SH-SY5Y (cell line): ENCODE measurements at regions not wholly inside any gene's neighbourhood (a gene's known extent, or its start where the extent isn't known, plus 50 kb on each side); places are given as distances from the start of the nearest gene placed in this dataset.

Experiments
- GATA2 ChIP-seq: IDR thresholded peaks from 2 replicates; pipeline ENCODE4 v1.6.1; 2011; ENCODE audit warnings: mild to moderate bottlenecking, low read depth, low read length
- GATA3 ChIP-seq: IDR thresholded peaks from 2 replicates; pipeline ENCODE4 v1.6.1; 2011; ENCODE audit warnings: low read depth, mild to moderate bottlenecking, low read length, moderate library complexity

DNA sequence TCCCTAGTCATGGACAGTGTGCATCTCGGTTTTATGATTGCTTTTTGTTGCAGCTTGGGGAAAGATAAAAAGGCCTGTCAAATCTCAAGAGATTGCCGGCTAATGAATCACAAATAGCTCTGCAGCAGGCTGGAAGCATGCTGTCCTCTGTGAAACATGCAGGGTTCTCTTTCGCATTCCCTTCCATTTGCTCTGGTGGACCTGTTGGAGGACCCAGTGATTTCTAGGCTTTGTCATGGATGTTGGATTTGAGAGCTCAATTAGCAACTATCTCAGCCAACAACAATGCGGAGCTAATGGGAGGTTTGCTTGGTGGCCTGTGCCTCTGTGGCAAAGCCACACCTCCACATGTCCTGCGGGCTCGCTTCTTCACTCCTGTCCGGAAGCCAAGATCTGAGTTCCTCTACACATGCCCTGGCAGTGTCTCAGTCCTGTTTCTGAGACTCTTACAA is 418.1 kb upstream of the ARGLU1 start:
- TF ChIP-seq GATA2 (no peak), GATA3 (no peak)

DNA sequence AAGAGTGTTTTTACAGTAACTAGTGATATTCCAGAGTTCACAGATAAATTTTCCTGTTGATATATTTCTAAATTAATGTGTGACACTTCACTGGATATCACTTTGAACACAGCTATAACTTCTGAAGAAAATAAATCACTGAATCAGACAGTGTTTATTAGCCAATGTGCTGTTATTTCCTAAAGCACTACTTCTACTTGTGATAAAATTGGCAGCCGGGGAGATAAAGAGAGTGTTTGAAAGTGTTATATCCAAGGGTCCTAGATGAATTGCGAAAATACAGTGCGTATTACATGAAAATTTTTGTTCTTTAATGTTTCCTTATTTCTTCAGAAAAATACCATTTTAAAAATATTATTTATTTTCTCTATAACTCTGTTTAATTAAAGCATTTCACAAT is 417.5 kb upstream of the ARGLU1 start:
- no peak for TF ChIP-seq GATA3
- TF ChIP-seq GATA2, result no peak

DNA sequence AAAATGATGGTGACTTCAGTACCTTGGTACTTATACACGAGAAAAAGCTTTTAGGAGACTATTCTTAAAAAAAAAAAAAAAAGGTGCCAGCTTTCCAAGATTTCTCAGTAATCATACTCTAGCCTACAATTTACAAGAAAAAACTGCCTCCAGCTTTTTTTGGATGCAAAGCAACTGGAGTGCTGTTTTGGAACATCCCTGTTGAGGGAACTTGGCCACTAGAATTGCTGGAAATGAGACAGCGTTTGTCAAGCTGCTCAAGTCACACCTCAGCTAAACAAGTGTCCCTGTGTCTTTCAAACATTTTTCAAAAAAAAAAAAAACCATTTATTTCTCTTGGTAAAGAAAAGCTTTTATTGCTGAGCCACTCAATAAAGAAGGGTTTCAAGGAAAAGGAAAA is 413.1 kb upstream of the ARGLU1 start:
- no peak for TF ChIP-seq GATA2

DNA sequence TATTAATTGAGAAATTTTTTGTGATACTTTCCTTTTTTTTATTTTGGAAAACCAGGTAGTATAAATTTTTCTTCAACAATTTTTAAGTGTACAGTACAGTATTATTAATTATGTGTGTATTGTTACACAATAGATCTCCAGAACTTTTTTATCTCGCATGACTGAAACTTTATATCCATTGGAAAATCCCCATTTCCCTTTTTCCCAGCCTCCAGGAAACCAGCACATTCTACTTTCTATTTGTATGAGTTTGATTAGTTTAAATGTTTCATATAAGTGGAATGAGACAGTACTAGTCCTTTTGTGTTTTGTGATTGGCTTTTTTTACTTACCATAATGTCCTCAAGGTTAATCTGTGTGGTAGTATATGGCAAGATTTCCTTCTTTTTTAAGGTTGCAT is 399.5 kb upstream of the ARGLU1 start:
- TF ChIP-seq GATA2 (no peak), GATA3 (no peak)

DNA sequence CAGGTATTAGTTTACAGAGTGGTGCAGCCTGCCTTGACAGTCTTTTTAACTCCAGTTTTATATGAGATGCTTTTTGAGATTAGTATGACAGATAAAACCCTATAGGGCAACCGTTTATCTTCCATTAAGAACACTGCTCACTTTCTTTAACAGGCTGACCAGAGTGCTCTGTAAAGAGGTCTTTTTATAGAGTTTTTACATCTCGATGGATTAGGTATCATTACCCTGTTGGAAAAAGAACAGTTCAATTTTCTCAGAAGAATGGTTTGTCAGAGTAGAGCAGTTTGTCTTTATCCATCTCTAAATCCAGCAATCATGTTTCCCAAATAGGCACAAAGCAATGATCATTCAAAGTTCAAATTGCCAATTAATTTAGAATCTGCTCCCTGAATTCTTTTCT is 395.2 kb upstream of the ARGLU1 start:
- TF ChIP-seq GATA2 (no peak), GATA3 (no peak)

DNA sequence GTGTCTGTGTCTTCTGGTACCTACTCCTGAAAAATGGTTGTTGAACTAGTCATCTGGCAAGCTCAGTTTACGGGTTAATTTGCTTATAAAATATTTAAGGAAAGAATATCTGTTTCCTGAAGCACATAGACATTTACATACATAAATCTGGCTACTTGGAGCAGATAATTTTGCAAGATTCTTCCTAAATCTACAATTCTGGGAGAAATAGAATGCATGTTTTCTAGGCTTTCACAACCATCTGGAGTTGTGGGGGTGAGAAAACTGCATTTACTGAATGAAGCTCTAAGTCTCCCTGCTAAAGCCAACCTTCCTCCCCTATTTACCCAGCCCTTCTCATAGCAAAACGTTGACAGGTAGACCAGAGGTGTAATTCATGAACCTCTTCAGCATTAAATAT is 393.7 kb upstream of the ARGLU1 start:
- TF ChIP-seq GATA3, result no peak
- no peak for TF ChIP-seq GATA2

DNA sequence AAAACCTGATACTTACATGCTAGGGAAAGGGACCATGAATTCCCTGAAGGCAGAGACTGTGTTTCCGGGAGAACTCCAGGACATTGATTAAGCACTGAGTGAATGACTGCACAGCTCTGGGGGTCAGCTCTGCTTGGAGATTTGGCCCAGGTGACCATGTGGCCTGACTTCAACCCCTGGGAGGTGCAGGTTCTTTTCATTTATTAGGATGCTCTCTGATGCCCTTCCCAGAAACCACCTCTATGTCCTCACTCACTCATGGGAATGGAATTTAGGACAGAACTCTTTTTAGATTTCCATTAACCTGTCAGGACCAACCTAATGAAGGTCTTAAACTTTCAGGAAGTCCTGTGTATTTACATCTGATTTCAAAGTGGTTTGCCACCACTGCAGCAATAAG is 393.3 kb upstream of the ARGLU1 start:
- TF ChIP-seq GATA3 (no peak), GATA2 (no peak)

DNA sequence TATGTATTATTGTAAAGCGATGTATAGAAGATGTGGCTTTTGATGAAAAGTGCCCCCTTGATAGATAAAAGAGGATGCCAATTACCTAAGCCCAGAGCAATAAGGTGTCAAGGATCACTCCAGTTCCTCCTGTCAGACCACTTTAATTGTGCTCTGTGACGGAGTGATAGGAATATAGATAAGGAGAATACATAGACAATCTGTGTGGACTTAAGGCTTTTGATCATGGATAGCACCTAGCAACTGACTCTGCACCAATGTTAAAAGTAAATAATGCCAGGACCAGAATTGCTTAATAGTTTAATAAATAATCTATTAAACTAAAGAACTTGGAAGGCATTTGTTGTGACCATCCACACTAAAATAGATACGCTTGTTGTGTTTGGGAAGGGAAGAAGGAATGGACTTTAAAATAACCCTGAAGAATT is 390.7 kb upstream of the ARGLU1 start:
- TF ChIP-seq GATA3 (no peak), GATA2 (no peak)

DNA sequence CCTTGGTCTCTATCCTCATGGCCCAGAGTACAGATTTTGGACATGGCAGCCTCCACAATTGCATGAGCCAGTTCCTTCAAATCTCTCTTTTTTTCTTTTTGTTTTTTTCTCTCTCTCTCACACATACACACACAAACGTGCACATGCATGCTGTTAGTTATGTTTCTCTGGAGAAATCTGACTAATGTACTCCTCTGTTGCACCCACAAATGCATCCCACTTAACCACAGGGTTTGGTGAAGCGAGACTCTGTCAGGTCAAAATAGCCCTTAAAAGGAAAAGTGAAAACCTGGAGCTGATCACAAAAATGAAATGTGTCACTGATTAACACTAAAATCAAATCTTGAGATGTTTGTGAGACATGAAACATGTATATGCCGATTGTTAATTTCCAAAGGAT is 374.6 kb upstream of the ARGLU1 start:
- no peak for TF ChIP-seq GATA2
- no peak for TF ChIP-seq GATA3

DNA sequence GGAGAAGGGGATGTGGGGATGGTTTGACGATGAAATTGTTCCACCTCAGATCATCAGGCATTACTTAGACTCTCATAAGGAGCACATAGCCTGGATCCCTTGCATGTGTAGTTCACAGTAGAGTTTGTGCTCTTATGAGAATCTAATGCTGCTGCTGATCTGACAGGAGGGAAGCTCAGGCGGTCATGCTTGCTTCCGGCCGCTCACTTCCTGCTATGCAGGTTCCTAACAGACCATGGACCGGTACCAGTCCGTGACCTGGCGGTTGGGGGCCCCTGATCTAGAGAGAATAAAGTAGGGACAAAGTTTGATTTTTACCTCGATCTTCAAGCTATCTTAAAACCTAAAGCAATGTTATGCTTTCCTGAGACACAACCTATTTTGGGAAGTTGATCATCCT is 373.8 kb upstream of the ARGLU1 start:
- no peak for TF ChIP-seq GATA3
- no peak for TF ChIP-seq GATA2

DNA sequence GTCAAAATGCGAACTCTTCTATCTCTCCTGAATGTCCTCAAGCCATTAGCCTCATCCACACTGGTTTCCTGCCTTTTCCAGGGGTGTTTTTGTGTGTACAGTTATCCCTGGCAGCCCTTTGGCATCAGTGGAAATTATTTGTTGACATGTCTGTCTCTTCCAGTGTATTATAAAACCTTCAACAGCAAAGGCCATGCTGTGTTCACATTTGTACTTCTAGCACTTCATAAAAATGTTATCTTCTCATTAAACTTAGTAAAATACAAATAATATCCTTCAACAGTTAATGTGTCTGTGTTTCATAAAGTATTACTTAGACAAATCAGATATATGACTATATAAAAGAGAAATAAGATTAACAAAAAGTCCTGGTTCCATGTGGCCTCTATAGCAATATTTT is 359.5 kb upstream of the ARGLU1 start:
- no peak for TF ChIP-seq GATA3
- no peak for TF ChIP-seq GATA2

DNA sequence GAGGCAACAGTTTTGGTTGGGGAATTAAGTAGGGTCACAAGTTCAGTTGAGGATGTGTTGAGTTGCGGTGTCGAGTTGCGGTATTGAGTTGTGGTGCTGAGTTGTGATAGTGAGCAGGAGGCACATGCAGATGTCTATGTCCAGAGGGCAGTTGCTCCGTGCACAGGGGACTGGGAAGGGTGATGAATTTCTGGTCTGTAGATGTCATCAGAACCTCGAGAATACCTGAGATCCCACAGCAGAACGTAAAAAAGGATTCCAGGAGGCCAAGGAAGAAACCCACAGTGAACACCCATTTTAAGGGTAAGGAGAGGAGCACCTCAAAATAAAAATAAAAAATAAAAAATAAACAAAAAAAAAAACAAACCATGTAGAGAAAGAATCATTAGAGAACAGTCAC is 354.4 kb upstream of the ARGLU1 start:
- TF ChIP-seq GATA2 (no peak), GATA3 (no peak)

DNA sequence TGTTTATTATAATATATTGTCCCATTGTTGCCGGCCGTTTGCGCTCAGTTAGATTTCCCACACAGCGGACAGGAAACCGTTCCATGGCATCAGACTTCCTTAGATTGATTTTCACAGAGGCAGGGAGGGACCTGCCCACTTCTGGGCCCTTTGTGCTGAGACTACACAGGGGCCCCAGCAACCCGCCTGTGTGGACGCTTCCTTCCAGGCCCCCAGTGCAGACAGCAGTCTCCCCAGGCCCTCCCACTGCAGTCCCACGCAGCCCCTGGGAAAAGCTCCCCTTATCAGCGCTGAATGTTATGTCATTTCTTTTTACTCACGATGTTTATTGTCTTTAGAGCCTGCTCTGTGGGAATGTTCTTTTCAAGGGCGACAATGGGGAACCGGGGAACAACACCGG is 351.7 kb upstream of the ARGLU1 start:
- TF ChIP-seq GATA3 (no peak), GATA2 (no peak)

DNA sequence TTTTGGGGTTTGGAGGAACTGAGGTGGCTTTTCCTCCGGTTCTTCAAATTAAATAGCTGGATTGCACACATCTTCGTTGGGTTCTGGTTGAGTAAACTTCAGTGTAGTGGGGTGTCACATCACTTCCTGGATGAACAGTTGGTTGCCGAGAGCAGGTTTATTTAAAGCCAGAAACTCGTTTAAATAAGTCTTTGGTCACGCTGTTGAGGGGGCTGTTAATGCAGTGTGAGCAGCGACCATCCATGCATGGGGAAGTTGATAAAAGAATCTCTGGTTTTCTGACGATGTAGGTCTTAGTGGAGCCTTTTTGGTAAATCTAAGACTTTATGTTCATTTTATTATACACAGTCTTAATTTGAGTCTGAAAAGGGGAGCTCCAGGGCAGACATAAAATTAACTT is 351.2 kb upstream of the ARGLU1 start:
- TF ChIP-seq GATA3 (no peak), GATA2 (no peak)

DNA sequence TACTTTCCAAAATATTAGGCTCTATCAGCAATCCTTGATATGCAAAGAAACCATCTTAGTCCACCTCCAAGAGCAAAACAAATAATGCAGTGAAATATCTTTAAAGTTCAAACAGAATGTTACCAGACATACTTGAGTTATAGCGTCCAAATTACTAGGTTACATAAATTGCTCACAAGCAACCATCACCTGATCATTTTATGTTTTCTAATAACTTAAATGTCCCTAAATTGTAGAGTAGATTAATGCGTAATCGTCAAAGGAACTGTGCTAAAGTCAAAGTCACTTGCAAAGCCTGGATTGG is 350.6 kb upstream of the ARGLU1 start:
- TF ChIP-seq GATA2 (no peak), GATA3 (no peak)

DNA sequence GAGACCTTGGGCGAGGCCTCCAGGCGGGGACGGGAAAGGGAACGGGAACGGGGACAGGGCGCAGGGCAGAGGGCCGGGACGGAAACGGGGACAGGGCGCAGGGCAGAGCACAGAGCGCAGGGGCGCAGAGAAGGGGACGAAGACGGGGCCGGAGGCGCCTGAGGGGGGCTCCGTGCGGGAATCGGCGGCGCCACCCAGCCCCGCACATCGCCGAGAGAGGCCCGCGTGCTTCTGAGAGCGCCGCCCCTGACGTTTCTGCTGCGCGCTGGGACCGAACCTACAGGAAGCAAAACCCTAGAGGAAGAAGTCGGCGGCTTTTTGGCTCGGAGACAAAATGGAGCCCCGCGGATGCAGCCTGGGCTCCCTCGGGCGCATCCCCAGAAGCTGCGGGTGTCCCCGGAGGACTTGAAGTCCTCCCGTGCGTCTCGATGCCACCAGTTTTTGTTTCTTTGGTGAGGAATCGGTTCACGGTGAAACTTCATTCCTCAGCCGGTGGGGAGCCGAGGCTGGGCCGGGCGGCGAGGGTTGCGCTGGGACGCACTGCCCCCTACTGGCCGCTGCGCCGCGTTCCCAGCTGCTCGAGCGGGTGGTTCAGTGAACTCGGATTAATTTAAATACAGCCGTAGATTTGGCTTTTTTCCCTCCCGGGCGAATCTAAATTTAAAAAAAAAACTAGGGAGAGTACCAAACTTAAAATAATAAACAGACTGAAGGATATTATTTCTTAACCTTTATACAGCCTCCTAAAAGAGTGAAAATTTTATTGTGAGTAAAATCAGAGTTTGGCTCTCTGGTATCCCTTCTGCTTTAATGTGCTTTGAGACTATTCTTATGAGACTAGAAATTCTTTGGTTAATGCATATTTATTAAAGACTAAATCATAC is 350.0 kb upstream of the ARGLU1 start:
- no peak for TF ChIP-seq GATA3
- TF ChIP-seq GATA2, result no peak

DNA sequence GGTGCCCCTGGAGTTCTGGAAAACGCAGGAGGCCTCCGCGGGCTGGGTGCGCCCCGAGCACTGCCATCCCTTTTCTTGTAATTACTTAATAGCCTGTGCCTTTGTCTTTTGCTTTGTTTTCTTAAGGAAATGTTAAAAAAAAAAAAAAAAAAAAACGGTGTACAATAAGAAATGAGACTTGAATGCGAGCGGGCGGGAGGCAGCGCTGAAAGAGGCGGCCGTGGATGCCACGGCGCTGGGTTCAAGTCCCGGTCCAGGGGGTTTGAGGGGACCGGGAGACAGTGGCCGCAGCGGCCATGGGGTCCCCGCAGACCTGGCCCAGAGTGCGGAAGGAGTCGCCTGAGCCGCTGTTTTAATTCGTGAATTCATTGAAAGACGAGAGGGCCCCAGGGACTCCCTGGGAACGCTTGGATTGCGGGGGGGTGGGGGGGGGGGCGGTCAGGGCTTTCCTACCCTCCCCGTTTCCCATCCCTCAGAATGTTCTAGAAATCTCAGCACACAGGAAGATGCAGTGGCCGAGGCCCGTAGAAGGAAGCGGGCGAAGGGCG is 349.2 kb upstream of the ARGLU1 start:
- TF ChIP-seq GATA2 (no peak), GATA3 (no peak)
